B cell (primary cell): ENCODE measurements at regions not wholly inside any gene's neighbourhood (a gene's known extent, or its start where the extent isn't known, plus 50 kb on each side); places are given as distances from the start of the nearest gene placed in this dataset.

Experiments
- ATAC-seq: fragments of 200-7000 bp; cut with Tn5 transposase; one replicate; pipeline ENCODE4 v1.10.0; 2021; ENCODE audit warnings: low read depth, mild to moderate bottlenecking, moderate number of reproducible peaks, moderate library complexity
- CTCF ChIA-PET: fragments of 350-600 bp; sonication (Branson Sonifier 250); formaldehyde crosslinking; loops from one replicate; lab custom pipeline; 2021; ENCODE audit warnings: antibody characterized with exemption, inconsistent platforms; lab: Charles Lee
- POLR2A ChIA-PET: fragments of 350-600 bp; sonication (Branson Sonifier 250); formaldehyde crosslinking; loops from one replicate; lab custom pipeline; 2021; ENCODE audit warnings: antibody characterized with exemption; lab: Charles Lee
- DNase-seq: peaks from one replicate; pipeline ENCODE4 v3.0.0; 2013
- H2AFZ ChIP-seq: 2 replicates; pipeline ENCODE4 v1.6.1; 2012; ENCODE audit warnings: mild to moderate bottlenecking, low read depth, low read length; ENCODE audit not compliant: insufficient read depth, poor library complexity, severe bottlenecking
- H3K27ac ChIP-seq, 2 donors: 1 replicate in 1 of 2; 2 replicates in 1 of 2; pipeline ENCODE4 v1.5.1; 2012 to 2013; ENCODE audit warnings: low read length in 2 of 2, mild to moderate bottlenecking in 2 of 2, moderate library complexity in 1 of 2
- H3K27me3 ChIP-seq, 4 experiments: fragments of 200-600 bp in 1 of 4; sonication (generic) in 1 of 4; replicated peaks in 1 of 4; 1 replicate in 2 of 4; 2 replicates in 2 of 4; pipeline versions ENCODE4 v1.6.1 to v1.7.0; 2013 to 2016; ENCODE audit warnings: low read length in 3 of 4, mild to moderate bottlenecking in 2 of 4, mixed read lengths in 1 of 4, moderate library complexity in 1 of 4; ENCODE audit not compliant: insufficient read depth in 4 of 4, control insufficient read depth in 3 of 4; ENCODE audit errors: control extremely low read depth in 1 of 4
- H3K36me3 ChIP-seq, 2 experiments: replicated peaks in 1 of 2; 1 replicate in 1 of 2; 2 replicates in 1 of 2; pipeline versions ENCODE4 v1.6.1 to v1.7.1; 2013; ENCODE audit warnings: low read length in 1 of 2; ENCODE audit not compliant: insufficient read depth in 2 of 2, control insufficient read depth in 1 of 2; ENCODE audit errors: control extremely low read depth in 1 of 2, extremely low read depth in 1 of 2
- H3K4me1 ChIP-seq, 2 donors: fragments of 200-600 bp in 1 of 2; sonication (generic) in 1 of 2; 1 replicate in 1 of 2; 2 replicates in 1 of 2; pipeline versions ENCODE4 v1.5.1 to v1.6.1; 2013 to 2017; ENCODE audit warnings: low read length in 2 of 2; ENCODE audit not compliant: control insufficient read depth in 2 of 2, insufficient read depth in 2 of 2
- H3K4me2 ChIP-seq: replicated peaks from 2 replicates; pipeline ENCODE3; 2012; ENCODE audit warnings: mild to moderate bottlenecking, low read depth, low read length; ENCODE audit not compliant: poor library complexity, severe bottlenecking
- H3K4me3 ChIP-seq, 5 experiments: fragments of 200-600 bp in 1 of 5; sonication (generic) in 1 of 5; 1 replicate in 3 of 5; 2 replicates in 2 of 5; pipeline versions ENCODE4 v1.5.1 to v1.7.0; 2011 to 2016; ENCODE audit warnings: low read length in 4 of 5, mild to moderate bottlenecking in 4 of 5, low read depth in 2 of 5, control low read depth in 1 of 5, moderate library complexity in 1 of 5; ENCODE audit not compliant: insufficient read depth in 1 of 5; ENCODE audit errors: control extremely low read depth in 1 of 5, extremely low read depth in 1 of 5
- H3K79me2 ChIP-seq: fragments of 200-600 bp; sonication (generic); one replicate; pipeline ENCODE4 v1.6.0; 2016; ENCODE audit warnings: low read length; ENCODE audit not compliant: control insufficient read depth, insufficient read depth
- H3K9ac ChIP-seq: fragments of 200-600 bp; sonication (generic); 2 replicates; pipeline ENCODE4 v1.6.1; 2017; ENCODE audit warnings: mild to moderate bottlenecking, low read length, moderate library complexity
- H3K9me3 ChIP-seq, 3 donors: one replicate each; pipeline versions ENCODE4 v1.6.1 to v1.7.1; 2013; ENCODE audit warnings: low read length in 2 of 3; ENCODE audit not compliant: control insufficient read depth in 2 of 3, insufficient read depth in 1 of 3; ENCODE audit errors: control extremely low read depth in 1 of 3
- H4K20me1 ChIP-seq: 2 replicates; pipeline ENCODE4 v1.6.0; 2012; ENCODE audit warnings: mild to moderate bottlenecking, low read length; ENCODE audit not compliant: insufficient read depth, control insufficient read depth, poor library complexity, severe bottlenecking
- H3K27ac Mint-ChIP-seq: one replicate; pipeline ENCODE4 v1.8.0; 2021; ENCODE audit warnings: mixed read lengths
- H3K27me3 Mint-ChIP-seq: one replicate; pipeline ENCODE4 v1.8.0; 2021; ENCODE audit warnings: mixed read lengths
- H3K4me1 Mint-ChIP-seq: one replicate; pipeline ENCODE4 v1.8.0; 2021; ENCODE audit warnings: mixed read lengths
- H3K4me3 Mint-ChIP-seq: one replicate; pipeline ENCODE4 v1.8.0; 2021; ENCODE audit warnings: mixed read lengths
- H3K9me3 Mint-ChIP-seq: one replicate; pipeline ENCODE4 v1.8.0; 2022; ENCODE audit warnings: mixed read lengths; ENCODE audit not compliant: insufficient read depth
- EZH2 ChIP-seq: IDR thresholded peaks from 2 replicates; pipeline ENCODE4 v1.6.1; 2012; ENCODE audit warnings: borderline replicate concordance, low read depth, mild to moderate bottlenecking, moderate library complexity, low read length; ENCODE audit not compliant: insufficient read depth, poor library complexity, severe bottlenecking
- WGBS: methylation state at CpG from one replicate; pipeline ENCODE4 v1.1.5; 2013; ENCODE audit warnings: missing lambda C conversion rate; ENCODE audit not compliant: insufficient coverage; 5-methylcytosine and 5-hydroxymethylcytosine counted together
- intact Hi-C: fragments of 100-400 bp; cut with micrococcal nuclease; formaldehyde crosslinking; loops from one replicate; pipeline ENCODE4 v1.10.0; 2022
- TF ChIP-seq, protein P1 (sequence below): fragments of 200-600 bp; IDR thresholded peaks from one replicate; pipeline ENCODE4 v1.8.0; 2022; ENCODE audit warnings: antibody characterized with exemption, mild to moderate bottlenecking

DNA sequence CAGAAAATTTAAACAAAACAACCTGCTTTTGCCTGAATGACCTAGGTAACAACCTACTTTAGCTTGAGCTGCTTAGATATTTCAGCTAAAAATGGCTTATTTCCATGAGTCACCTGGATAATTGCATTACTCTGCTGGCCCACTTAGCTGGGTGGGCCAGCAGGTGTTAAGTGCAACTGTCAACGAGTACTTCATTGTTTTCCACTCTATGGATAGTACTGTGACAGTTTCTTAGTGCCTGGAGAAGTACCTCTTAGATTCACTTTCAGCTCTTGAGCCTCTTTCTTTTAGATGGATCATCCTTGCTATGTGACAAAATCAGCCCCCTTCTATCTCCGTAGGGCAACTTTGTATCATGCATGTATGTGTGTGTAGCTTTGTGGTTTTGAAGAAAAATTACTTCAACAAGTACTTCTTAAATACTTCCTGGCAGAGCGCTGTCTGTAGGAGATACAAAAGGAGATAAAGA is 368.2 kb upstream of the ATP2B1 start:
- H3K27ac ChIP-seq: no peak overlapping the region
- H4K20me1 ChIP-seq: no peaks in the 10 kb centered on the region
- ChIA-PET CTCF (interaction anchor here (0.7 to 1.6 kb wide), 3 partner anchors 24 to 414 kb away, joined by 3 to 5 read pairs (median 4); no protein-coding TSS in a partner anchor), POLR2A (no interaction called here)
- no peak overlapping the region for H3K27ac Mint-ChIP-seq
- no peaks in the 10 kb centered on the region for H3K36me3 ChIP-seq
- no peaks in the 10 kb centered on the region for H3K9me3 Mint-ChIP-seq
- 83% methylated on average over 1 of the region's 3 CpGs for WGBS
- no peaks in the 10 kb centered on the region for H3K79me2 ChIP-seq
- H3K27me3 Mint-ChIP-seq: no peaks in the 10 kb centered on the region
- TF ChIP-seq, protein P1, sequence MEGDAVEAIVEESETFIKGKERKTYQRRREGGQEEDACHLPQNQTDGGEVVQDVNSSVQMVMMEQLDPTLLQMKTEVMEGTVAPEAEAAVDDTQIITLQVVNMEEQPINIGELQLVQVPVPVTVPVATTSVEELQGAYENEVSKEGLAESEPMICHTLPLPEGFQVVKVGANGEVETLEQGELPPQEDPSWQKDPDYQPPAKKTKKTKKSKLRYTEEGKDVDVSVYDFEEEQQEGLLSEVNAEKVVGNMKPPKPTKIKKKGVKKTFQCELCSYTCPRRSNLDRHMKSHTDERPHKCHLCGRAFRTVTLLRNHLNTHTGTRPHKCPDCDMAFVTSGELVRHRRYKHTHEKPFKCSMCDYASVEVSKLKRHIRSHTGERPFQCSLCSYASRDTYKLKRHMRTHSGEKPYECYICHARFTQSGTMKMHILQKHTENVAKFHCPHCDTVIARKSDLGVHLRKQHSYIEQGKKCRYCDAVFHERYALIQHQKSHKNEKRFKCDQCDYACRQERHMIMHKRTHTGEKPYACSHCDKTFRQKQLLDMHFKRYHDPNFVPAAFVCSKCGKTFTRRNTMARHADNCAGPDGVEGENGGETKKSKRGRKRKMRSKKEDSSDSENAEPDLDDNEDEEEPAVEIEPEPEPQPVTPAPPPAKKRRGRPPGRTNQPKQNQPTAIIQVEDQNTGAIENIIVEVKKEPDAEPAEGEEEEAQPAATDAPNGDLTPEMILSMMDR: no peak
- TF ChIP-seq EZH2: no peak
- no peak for DNase-seq
- intact Hi-C loops: no loop called here
- no peaks in the 10 kb centered on the region for H3K27me3 ChIP-seq
- no peaks in the 10 kb centered on the region for H3K9me3 ChIP-seq
- no peak overlapping the region for H3K4me3 Mint-ChIP-seq
- ATAC-seq: no peak
- H3K4me2 ChIP-seq: no peak overlapping the region
- H3K4me3 ChIP-seq: no peak overlapping the region
- H3K4me1 Mint-ChIP-seq: peaks cover 8% of the 10 kb centered on the region
- no peak overlapping the region for H3K9ac ChIP-seq
- no peaks in the 10 kb centered on the region for H3K4me1 ChIP-seq
- no peak overlapping the region for H2AFZ ChIP-seq

DNA sequence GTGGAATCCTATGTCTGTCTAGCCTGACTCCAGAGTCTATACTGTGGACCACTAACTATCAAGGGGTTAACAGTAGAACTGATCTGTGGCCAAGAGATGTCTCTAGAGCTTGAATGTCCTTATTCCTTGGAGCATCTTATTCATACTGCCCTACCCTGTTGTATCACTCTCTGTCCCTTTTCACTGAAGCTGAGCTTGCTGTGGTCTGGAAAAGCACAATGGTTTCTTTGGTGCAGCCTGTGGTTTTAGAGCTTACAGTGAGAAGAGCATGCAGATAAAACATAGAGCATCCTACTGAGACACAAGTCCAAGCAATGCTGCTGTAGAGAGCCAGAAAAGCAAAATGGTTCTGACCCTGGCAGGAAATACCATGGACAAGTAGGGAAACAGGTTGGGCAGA is 367.0 kb upstream of the ATP2B1 start:
- Histone ChIP-seq H4K20me1 (no peaks in the 10 kb centered on the region), H3K9me3 (peaks cover 0 to 7% (median 0%) of the 10 kb centered on the region in 3 donors), H3K4me3 (no peak overlapping the region), H3K9ac (no peak overlapping the region), H3K4me1 (no peaks in the 10 kb centered on the region), H3K36me3 (no peaks in the 10 kb centered on the region), H3K79me2 (no peaks in the 10 kb centered on the region), H2AFZ (no peak overlapping the region), H3K4me2 (no peak overlapping the region), H3K27me3 (no peaks in the 10 kb centered on the region), H3K27ac (no peak overlapping the region)
- no peak overlapping the region for H3K27ac Mint-ChIP-seq
- intact Hi-C loops: no loop called here
- no peak for TF ChIP-seq EZH2
- TF ChIP-seq, protein P1: no peak
- H3K27me3 Mint-ChIP-seq: no peaks in the 10 kb centered on the region
- CTCF ChIA-PET: no interaction called here
- POLR2A ChIA-PET: no interaction called here
- ATAC-seq (no peak), DNase-seq (no peak)
- peaks cover 4% of the 10 kb centered on the region for H3K9me3 Mint-ChIP-seq
- H3K4me1 Mint-ChIP-seq: peaks cover 8% of the 10 kb centered on the region
- H3K4me3 Mint-ChIP-seq: no peak overlapping the region
